SK-N-SH treated with all-trans-retinoic acid at 6 μM for 48 hours (cell line): ENCODE measurements at regions not wholly inside any gene's neighbourhood (a gene's known extent, or its start where the extent isn't known, plus 50 kb on each side); places are given as distances from the start of the nearest gene placed in this dataset.

ENCODE experiments used
- ZFP3 ChIP-seq: fragments of 250-450 bp; sonication (Bioruptor Pico); IDR thresholded peaks from 2 replicates; pipeline ENCODE4 v1.5.0; 2020; ENCODE audit warnings: mild to moderate bottlenecking, moderate library complexity
- TF ChIP-seq, protein P1 (sequence below): fragments of 250-450 bp; sonication (Bioruptor Pico); IDR thresholded peaks from 2 replicates; pipeline ENCODE4 v1.5.1; 2020; ENCODE audit warnings: low read depth, mild to moderate bottlenecking, moderate library complexity
- TF ChIP-seq, protein P2 (sequence below): fragments of 250-450 bp; sonication (Bioruptor Pico); IDR thresholded peaks from 2 replicates; pipeline ENCODE4 v1.8.0; 2020; ENCODE audit warnings: mild to moderate bottlenecking, moderate library complexity, borderline replicate concordance

GRCh38 chr12:77337362-77337761 lies 272.0 kb upstream of the E2F7 start:
- TF ChIP-seq ZFP3 (CRISPR knock-in tag): no peak
- TF ChIP-seq, protein P1, sequence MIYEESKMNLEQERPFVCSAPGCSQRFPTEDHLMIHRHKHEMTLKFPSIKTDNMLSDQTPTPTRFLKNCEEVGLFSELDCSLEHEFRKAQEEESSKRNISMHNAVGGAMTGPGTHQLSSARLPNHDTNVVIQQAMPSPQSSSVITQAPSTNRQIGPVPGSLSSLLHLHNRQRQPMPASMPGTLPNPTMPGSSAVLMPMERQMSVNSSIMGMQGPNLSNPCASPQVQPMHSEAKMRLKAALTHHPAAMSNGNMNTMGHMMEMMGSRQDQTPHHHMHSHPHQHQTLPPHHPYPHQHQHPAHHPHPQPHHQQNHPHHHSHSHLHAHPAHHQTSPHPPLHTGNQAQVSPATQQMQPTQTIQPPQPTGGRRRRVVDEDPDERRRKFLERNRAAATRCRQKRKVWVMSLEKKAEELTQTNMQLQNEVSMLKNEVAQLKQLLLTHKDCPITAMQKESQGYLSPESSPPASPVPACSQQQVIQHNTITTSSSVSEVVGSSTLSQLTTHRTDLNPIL: no peak
- TF ChIP-seq, protein P2, sequence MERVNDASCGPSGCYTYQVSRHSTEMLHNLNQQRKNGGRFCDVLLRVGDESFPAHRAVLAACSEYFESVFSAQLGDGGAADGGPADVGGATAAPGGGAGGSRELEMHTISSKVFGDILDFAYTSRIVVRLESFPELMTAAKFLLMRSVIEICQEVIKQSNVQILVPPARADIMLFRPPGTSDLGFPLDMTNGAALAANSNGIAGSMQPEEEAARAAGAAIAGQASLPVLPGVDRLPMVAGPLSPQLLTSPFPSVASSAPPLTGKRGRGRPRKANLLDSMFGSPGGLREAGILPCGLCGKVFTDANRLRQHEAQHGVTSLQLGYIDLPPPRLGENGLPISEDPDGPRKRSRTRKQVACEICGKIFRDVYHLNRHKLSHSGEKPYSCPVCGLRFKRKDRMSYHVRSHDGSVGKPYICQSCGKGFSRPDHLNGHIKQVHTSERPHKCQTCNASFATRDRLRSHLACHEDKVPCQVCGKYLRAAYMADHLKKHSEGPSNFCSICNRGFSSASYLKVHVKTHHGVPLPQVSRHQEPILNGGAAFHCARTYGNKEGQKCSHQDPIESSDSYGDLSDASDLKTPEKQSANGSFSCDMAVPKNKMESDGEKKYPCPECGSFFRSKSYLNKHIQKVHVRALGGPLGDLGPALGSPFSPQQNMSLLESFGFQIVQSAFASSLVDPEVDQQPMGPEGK: no peak
